ENCODE measurements at regions not wholly inside any gene's neighbourhood (a gene's known extent, or its start where the extent isn't known, plus 50 kb on each side); places are given as distances from the start of the nearest gene placed in this dataset.

- no peak for DNase-seq (ENCODE audit: extremely low spot score, unreplicated experiment)
- Mint-ChIP-seq H3K4me1 (ENCODE audit: unreplicated experiment) (no peaks in the 10 kb centered on the region), H3K4me3 (no peak overlapping the region), H3K36me3 (no peaks in the 10 kb centered on the region), H3K9me3 (no peaks in the 10 kb centered on the region), H3K27ac (no peak overlapping the region), H3K27me3 (no peaks in the 10 kb centered on the region)
- no peak for TF ChIP-seq CTCF (conservative IDR thresholded peaks at IDR 0.05)
These were observed 413.3 kb downstream of the CDH9 start for GRCh38 chr5:26625099-26625498.

GRCh38 chr5:26622947-26623346 lies 415.4 kb downstream of the CDH9 start:
- no peak for TF ChIP-seq CTCF (conservative IDR thresholded peaks at IDR 0.05)
- DNase-seq (ENCODE audit: extremely low spot score, unreplicated experiment), result no peak
- Mint-ChIP-seq H3K9me3 (no peaks in the 10 kb centered on the region), H3K4me3 (no peak overlapping the region), H3K36me3 (no peaks in the 10 kb centered on the region), H3K27me3 (no peaks in the 10 kb centered on the region), H3K27ac (no peak overlapping the region), H3K4me1 (ENCODE audit: unreplicated experiment) (no peaks in the 10 kb centered on the region)

GRCh38 chr5:26610577-26610976 lies 427.8 kb downstream of the CDH9 start:
- Mint-ChIP-seq H3K4me3 (no peak overlapping the region), H3K36me3 (no peaks in the 10 kb centered on the region), H3K27ac (no peak overlapping the region), H3K27me3 (no peaks in the 10 kb centered on the region), H3K4me1 (ENCODE audit: unreplicated experiment) (no peaks in the 10 kb centered on the region), H3K9me3 (no peaks in the 10 kb centered on the region)
- DNase-seq (ENCODE audit: extremely low spot score, unreplicated experiment), result no peak
- TF ChIP-seq CTCF (conservative IDR thresholded peaks at IDR 0.05), result no peak

- TF ChIP-seq CTCF (conservative IDR thresholded peaks at IDR 0.05), result no peak
- no peaks in the 10 kb centered on the region for H3K27me3 Mint-ChIP-seq
- H3K27ac Mint-ChIP-seq, result no peak overlapping the region
- H3K9me3 Mint-ChIP-seq, result no peaks in the 10 kb centered on the region
- H3K4me1 Mint-ChIP-seq (ENCODE audit: unreplicated experiment), result no peaks in the 10 kb centered on the region
- H3K36me3 Mint-ChIP-seq, result no peaks in the 10 kb centered on the region
- no peak for DNase-seq (ENCODE audit: extremely low spot score, unreplicated experiment)
- H3K4me3 Mint-ChIP-seq, result no peak overlapping the region
These were observed 436.8 kb downstream of the CDH9 start for GRCh38 chr5:26601563-26601962.

- Mint-ChIP-seq H3K27me3 (no peaks in the 10 kb centered on the region), H3K4me3 (no peak overlapping the region), H3K27ac (no peak overlapping the region), H3K36me3 (no peaks in the 10 kb centered on the region), H3K9me3 (no peaks in the 10 kb centered on the region), H3K4me1 (ENCODE audit: unreplicated experiment) (no peaks in the 10 kb centered on the region)
- TF ChIP-seq CTCF (conservative IDR thresholded peaks at IDR 0.05), result no peak
- no peak for DNase-seq (ENCODE audit: extremely low spot score, unreplicated experiment)
These were observed 455.9 kb downstream of the CDH9 start for GRCh38 chr5:26582350-26583045.

GRCh38 chr5:26579712-26580111 lies 458.7 kb downstream of the CDH9 start:
- H3K4me1 Mint-ChIP-seq (ENCODE audit: unreplicated experiment), result no peaks in the 10 kb centered on the region
- H3K36me3 Mint-ChIP-seq, result no peaks in the 10 kb centered on the region
- H3K27me3 Mint-ChIP-seq, result no peaks in the 10 kb centered on the region
- DNase-seq (ENCODE audit: extremely low spot score, unreplicated experiment), result no peak
- no peak for TF ChIP-seq CTCF (conservative IDR thresholded peaks at IDR 0.05)
- H3K4me3 Mint-ChIP-seq, result no peak overlapping the region
- no peaks in the 10 kb centered on the region for H3K9me3 Mint-ChIP-seq
- no peak overlapping the region for H3K27ac Mint-ChIP-seq

All from type B pancreatic cell (in vitro differentiated cells).